ENCODE measurements at regions not wholly inside any gene's neighbourhood (a gene's known extent, or its start where the extent isn't known, plus 50 kb on each side); places are given as distances from the start of the nearest gene placed in this dataset.

- H3K9me3 ChIP-seq (ENCODE audit: control insufficient read depth in 1 of 2, insufficient read depth in 1 of 2, low read depth in 1 of 2, low read length in 2 of 2) = no peaks in the 10 kb centered on the region
- ChIA-PET POLR2A (interaction anchor here (0.6 kb wide), 1 partner anchor 9 kb away, joined by 3 read pairs; no protein-coding TSS in a partner anchor), RAD21 (ENCODE audit: low non-redundant PET in 1 of 2, low total read pairs in 2 of 2, uncharacterized antibody in 2 of 2, unreplicated experiment in 2 of 2) (no interaction called here), CTCF (no interaction called here)
- no peak overlapping the region for H3K9ac ChIP-seq (ENCODE audit: low read length)
- H3K27ac ChIP-seq (ENCODE audit: low read depth, low read length) = no peak overlapping the region
- no peak overlapping the region for H2AFZ ChIP-seq (ENCODE audit: low read depth, low read length, poor library complexity, severe bottlenecking)
- DNase-seq (ENCODE audit: low read depth, low spot score) = no peak
- intact Hi-C loops (cut with micrococcal nuclease) = no loop called here
- no peaks in the 10 kb centered on the region for H3K9me2 ChIP-seq (ENCODE audit: insufficient read depth)
- no peaks in the 10 kb centered on the region for H3K27me3 ChIP-seq (ENCODE audit: insufficient read depth, low read length)
- no peaks in the 10 kb centered on the region for H4K20me1 ChIP-seq (ENCODE audit: insufficient read depth)
- no peaks in the 10 kb centered on the region for H3K79me2 ChIP-seq (ENCODE audit: insufficient read depth, low read length)
- no peak overlapping the region for H3K4me3 ChIP-seq (replicated peaks in 1 of 2; ENCODE audit: low read depth in 1 of 2, low read length in 2 of 2)
- BruUV-seq (replicated peaks) = no TSS peak
- H3K4me1 ChIP-seq (ENCODE audit: control insufficient read depth in 1 of 2, insufficient read depth in 2 of 2, low read length in 2 of 2) = no peaks in the 10 kb centered on the region
- H3K36me3 ChIP-seq (ENCODE audit: control insufficient read depth in 1 of 2, insufficient read depth in 2 of 2, low read length in 2 of 2) = no peaks in the 10 kb centered on the region
- H3K4me2 ChIP-seq (ENCODE audit: low read length) = no peak overlapping the region
- no peak for ATAC-seq
- TF ChIP-seq EZH2phosphoT487 (IDR thresholded peaks at IDR 0.05; ENCODE audit: borderline replicate concordance) (no peak), TCF7L2 (IDR thresholded peaks at IDR 0.05; ENCODE audit: borderline replicate concordance, extremely low read depth, insufficient read depth, insufficient read length) (no peak), JUND (IDR thresholded peaks at IDR 0.05) (no peak), RAD21 (IDR thresholded peaks at IDR 0.05; ENCODE audit: low read depth) (no peak), ATF3 (IDR thresholded peaks at IDR 0.05) (no peak), SP1 (IDR thresholded peaks at IDR 0.05; ENCODE audit: low read depth) (no peak), MAX (IDR thresholded peaks at IDR 0.05) (no peak), CTCF (IDR thresholded peaks at IDR 0.05 in 2 of 3, conservative IDR thresholded peaks at IDR 0.05 in 1 of 3; ENCODE audit: borderline replicate concordance in 1 of 3, insufficient read depth in 1 of 3, low read depth in 2 of 3, low read length in 2 of 3) (no peak), ZNF274 (IDR thresholded peaks at IDR 0.05; ENCODE audit: low read depth, low read length) (no peak), YY1 (IDR thresholded peaks at IDR 0.05; ENCODE audit: extremely low read depth, insufficient replicate concordance, low read depth, low read length) (no peak), SIN3A (IDR thresholded peaks at IDR 0.05; ENCODE audit: low read depth) (no peak), SRF (IDR thresholded peaks at IDR 0.05; ENCODE audit: low read depth) (no peak), EZH2 (IDR thresholded peaks at IDR 0.05) (no peak), CEBPB (IDR thresholded peaks at IDR 0.05; ENCODE audit: low read depth) (no peak), CBX3 (IDR thresholded peaks at IDR 0.05; ENCODE audit: low read depth) (no peak)
Measured at GRCh38 chr16:73122604-73123391, 74.9 kb upstream of the ZFHX3 start.
